CD4-positive, alpha-beta T cell treated with Interleukin-17A for 1 hour (primary cell): ENCODE measurements at regions not wholly inside any gene's neighbourhood (a gene's known extent, or its start where the extent isn't known, plus 50 kb on each side); places are given as distances from the start of the nearest gene placed in this dataset.

ENCODE experiments used
- DNase-seq: peaks from one replicate; pipeline ENCODE4 v3.0.0-alpha.2; 2020

DNA sequence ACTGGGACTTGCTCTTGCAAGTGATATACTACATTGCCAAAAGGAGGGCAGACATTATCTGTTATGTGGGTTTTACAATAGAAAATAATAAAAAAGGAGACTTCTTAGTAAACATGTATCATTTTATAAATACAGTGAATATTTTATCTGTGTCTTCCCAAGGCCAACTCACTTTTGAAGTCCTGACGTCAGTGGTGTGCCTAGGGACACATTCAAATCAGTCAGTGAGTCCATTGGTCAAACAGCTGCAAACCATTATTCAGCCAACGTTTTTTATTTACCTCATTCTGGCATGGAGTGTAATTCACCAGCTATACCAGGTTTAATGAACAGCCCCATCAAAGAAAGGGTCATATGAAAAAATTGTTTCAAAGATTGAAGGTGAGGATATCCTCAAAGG lies 263.7 kb downstream of the IPMK start:
- no peak for DNase-seq

- no peak for DNase-seq
These were observed 266.5 kb downstream of the IPMK start for GRCh38 chr10:58001159-58001558.

DNA sequence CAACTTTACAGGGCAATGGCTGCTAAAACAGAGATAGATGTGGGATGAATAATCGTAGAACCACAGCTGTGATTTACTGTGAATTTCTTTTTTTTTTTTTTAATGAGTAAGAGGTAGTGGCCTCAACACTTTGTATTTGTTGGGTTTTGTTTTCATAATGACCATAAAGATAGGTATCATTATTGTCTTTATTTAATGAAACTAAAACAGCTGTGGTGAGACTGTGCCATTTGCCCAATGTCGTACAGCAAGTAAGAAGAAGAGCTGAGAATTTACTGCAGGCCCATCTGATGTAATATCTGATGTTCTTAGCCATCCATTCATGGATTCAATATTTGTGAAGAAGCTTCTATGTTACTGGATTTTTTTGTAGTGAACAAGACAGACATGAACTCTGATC lies 271.2 kb downstream of the IPMK start:
- no peak for DNase-seq

- DNase-seq = no peak
These were observed 274.4 kb downstream of the IPMK start for GRCh38 chr10:57993302-57993701.

GRCh38 chr10:57992321-57993077 lies 275.2 kb downstream of the IPMK start:
- DNase-seq = no peak

GRCh38 chr10:57988964-57989363 lies 278.7 kb downstream of the IPMK start:
- DNase-seq = no peak

DNA sequence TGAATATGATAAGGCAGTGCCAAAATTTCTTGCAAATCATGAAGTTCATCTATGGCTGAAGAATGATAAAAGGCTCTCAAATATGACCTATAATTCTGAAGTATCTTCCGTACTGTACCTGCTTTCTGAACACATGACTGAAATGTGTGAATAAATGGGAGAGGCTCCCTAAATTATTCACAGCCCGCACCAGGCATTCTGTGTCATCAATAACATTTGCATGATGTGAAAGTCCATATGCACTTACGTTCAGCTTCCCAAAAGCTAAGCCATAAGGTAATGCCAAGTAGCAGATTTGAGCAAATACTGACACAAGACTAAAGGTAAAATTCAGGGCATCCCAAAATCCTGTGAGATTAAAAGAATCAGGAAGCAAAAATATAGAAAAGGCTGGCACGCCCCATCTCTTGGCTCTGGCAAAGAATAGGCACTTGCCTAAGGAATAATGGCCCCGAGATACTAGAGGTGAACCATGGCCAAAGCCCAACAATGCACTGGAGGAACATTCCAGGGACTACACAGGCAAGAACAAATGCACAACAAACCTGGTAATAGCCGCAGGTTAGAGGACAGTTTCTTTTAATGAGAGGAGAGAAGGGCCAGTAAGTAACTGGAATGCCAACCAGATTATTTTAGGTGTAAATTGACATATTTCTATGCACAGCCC lies 280.5 kb downstream of the IPMK start:
- no peak for DNase-seq

GRCh38 chr10:57986422-57986821 lies 281.3 kb downstream of the IPMK start:
- no peak for DNase-seq

- no peak for DNase-seq
These were observed 284.4 kb downstream of the IPMK start for GRCh38 chr10:57983281-57983791.

- no peak for DNase-seq
These were observed 285.6 kb downstream of the IPMK start for GRCh38 chr10:57982091-57982490.

DNA sequence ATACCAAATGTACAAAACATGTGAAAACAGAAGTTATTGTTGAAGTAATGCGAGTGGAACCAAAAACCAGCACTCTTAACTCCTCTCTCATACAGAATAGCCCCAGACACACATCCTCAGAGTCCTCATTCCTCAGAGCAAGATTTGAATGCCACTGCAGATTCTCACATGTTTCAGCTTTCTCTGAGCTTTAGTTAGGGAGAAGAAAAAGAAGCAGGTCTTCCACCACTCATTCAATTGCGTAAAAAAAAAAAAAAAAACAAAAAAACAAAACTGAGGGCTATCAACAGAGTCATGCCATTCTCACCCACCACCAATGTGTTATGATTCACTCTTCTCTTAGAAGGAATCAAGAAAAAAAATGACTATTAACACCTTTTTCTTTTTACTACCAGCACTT lies 287.7 kb downstream of the IPMK start:
- DNase-seq = no peak

GRCh38 chr10:57979491-57979890 lies 288.2 kb downstream of the IPMK start:
- DNase-seq = no peak

- no peak for DNase-seq
These were observed 290.4 kb downstream of the IPMK start for GRCh38 chr10:57977262-57977661.

DNA sequence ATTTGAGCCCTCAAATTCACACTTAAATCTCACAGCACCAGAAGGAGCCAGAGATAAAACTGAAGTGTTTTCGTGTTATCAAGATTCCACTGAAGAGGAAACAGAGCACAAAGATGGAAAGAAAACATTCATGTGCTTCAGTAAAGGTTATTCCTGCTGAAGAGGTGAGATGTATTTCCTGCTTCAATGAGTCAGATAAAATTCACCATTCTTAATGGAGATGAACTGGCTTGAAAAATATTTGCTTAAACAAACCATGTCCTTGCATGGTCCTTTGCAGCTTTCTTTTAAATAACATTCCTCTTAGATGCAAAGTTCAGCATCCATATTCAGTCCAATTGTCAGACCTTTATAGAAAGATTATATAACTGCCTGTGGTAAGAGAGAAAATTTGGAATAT lies 294.2 kb downstream of the IPMK start:
- no peak for DNase-seq

DNA sequence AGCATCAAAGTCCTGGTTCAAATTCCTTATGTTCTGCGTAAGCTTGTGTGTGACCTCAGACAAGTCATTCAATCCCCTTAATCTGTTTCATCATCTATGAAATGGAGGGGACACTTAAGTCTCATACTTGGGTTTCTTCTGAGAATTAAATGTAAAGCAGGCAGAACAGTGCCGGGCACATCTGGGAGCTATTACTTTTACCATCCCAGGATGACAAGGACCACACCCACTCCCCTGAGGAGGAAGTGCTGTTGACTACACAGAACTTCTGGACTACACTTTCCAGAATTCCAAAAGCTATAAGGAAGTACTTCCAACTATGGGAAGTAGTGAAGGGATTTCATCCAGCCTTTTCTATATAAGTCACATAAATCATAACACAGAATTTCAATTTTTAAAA lies 294.9 kb downstream of the IPMK start:
- DNase-seq = no peak

DNA sequence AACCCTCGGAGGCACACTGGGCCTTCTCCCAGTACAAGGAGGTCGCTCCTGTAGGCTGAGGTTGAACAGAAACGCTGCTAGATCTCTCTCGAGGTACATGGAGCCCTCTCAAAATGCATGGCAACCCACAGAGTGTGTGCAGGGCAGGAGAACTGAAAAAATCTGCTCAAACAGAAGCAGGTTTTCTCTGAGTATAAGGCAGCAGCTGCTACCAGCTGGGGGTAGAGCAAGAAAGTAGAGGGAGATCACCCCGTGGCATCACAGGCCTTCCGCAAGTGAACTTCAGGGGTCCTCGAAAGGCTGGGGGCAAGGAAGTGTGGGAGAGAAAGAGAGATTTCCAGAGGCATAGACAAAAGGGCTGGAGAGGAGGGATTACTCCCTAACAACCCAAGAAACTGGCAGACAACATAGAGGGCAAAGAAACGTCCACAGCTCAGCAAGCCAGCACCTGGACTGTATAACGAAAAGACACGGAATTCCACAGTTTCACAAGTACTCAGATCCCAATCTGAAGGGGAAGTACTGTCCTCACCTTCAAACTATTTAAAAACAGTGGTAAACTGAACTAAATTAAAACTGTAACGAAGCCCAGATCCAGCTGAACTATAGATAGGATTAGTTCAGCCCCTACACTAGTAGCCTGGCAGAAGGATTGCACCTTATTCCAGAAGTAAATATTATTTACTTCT lies 299.2 kb downstream of the IPMK start:
- DNase-seq = no peak

DNA sequence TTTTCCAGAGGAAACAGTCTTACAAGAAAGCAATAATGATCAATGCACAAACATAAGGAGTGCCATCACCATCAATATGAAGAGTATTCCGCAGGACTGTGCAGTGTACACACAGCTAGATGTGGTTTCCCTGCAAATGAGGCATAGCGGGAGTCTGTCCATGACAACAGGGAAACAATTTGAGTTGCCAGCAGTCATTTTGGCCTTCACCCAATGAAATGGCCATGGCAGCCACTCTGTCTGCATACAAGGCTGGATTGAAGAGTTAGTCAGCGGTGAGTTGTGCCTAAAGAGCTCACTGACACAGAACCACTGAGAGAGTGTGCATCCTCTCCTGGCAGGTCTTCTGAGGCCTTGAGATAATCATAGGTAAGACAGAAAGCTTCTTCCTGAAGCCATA lies 303.3 kb downstream of the IPMK start:
- DNase-seq = no peak

GRCh38 chr10:57963546-57963945 lies 304.1 kb downstream of the IPMK start:
- no peak for DNase-seq

GRCh38 chr10:57962839-57963238 lies 304.9 kb downstream of the IPMK start:
- no peak for DNase-seq

GRCh38 chr10:57961487-57961886 lies 306.2 kb downstream of the IPMK start:
- no peak for DNase-seq

- no peak for DNase-seq
These were observed 307.3 kb downstream of the IPMK start for GRCh38 chr10:57960406-57960805.

- no peak for DNase-seq
These were observed 308.2 kb downstream of the IPMK start for GRCh38 chr10:57959318-57960006.

GRCh38 chr10:57955076-57955475 lies 312.6 kb downstream of the IPMK start:
- DNase-seq = no peak
